ENCODE measurements at regions not wholly inside any gene's neighbourhood (a gene's known extent, or its start where the extent isn't known, plus 50 kb on each side); places are given as distances from the start of the nearest gene placed in this dataset.

GRCh38 chr9:82495884-82496777 lies 507.6 kb downstream of the SPATA31D1 start:
- Histone ChIP-seq H3K36me3 (ENCODE audit: low read length) (no peaks in the 10 kb centered on the region), H2AFZ (ENCODE audit: low read depth, low read length, severe bottlenecking) (no peak overlapping the region), H3K4me3 (ENCODE audit: insufficient read depth, low read length, poor library complexity, severe bottlenecking) (no peak overlapping the region), H3K9me3 (ENCODE audit: insufficient read depth, low read length) (no peaks in the 10 kb centered on the region), H3K27me3 (ENCODE audit: low read length) (no peaks in the 10 kb centered on the region), H3K9me2 (replicated peaks; ENCODE audit: insufficient read depth, low read length) (no peaks in the 10 kb centered on the region), H3K9ac (ENCODE audit: low read length) (no peak overlapping the region), H4K20me1 (ENCODE audit: low read depth, low read length) (no peaks in the 10 kb centered on the region), H3F3A (ENCODE audit: insufficient read depth) (no peaks in the 10 kb centered on the region), H3K4me2 (ENCODE audit: low read depth, low read length, poor library complexity, severe bottlenecking) (no peak overlapping the region), H3K27ac (ENCODE audit: low read depth, low read length) (no peak overlapping the region), H3K79me2 (ENCODE audit: insufficient read depth, low read length) (no peaks in the 10 kb centered on the region)
- no peak for TF ChIP-seq EZH2phosphoT487 (conservative IDR thresholded peaks at IDR 0.05; ENCODE audit: low read length)
- TF ChIP-seq CTCF (IDR thresholded peaks at IDR 0.05; ENCODE audit: insufficient read depth, low read length, poor library complexity, severe bottlenecking) = no peak

- Histone ChIP-seq H2AFZ (ENCODE audit: low read depth, low read length, severe bottlenecking) (no peak overlapping the region), H3F3A (ENCODE audit: insufficient read depth) (no peaks in the 10 kb centered on the region), H3K9me2 (replicated peaks; ENCODE audit: insufficient read depth, low read length) (no peaks in the 10 kb centered on the region), H3K4me3 (ENCODE audit: insufficient read depth, low read length, poor library complexity, severe bottlenecking) (no peak overlapping the region), H3K4me2 (ENCODE audit: low read depth, low read length, poor library complexity, severe bottlenecking) (no peak overlapping the region), H3K27ac (ENCODE audit: low read depth, low read length) (no peak overlapping the region), H3K27me3 (ENCODE audit: low read length) (no peaks in the 10 kb centered on the region), H4K20me1 (ENCODE audit: low read depth, low read length) (no peaks in the 10 kb centered on the region), H3K9me3 (ENCODE audit: insufficient read depth, low read length) (no peaks in the 10 kb centered on the region), H3K79me2 (ENCODE audit: insufficient read depth, low read length) (no peaks in the 10 kb centered on the region), H3K9ac (ENCODE audit: low read length) (no peak overlapping the region), H3K36me3 (ENCODE audit: low read length) (no peaks in the 10 kb centered on the region)
- no peak for TF ChIP-seq EZH2phosphoT487 (conservative IDR thresholded peaks at IDR 0.05; ENCODE audit: low read length)
- no peak for TF ChIP-seq CTCF (IDR thresholded peaks at IDR 0.05; ENCODE audit: insufficient read depth, low read length, poor library complexity, severe bottlenecking)
Observed at GRCh38 chr9:82498541-82499317, 510.2 kb downstream of the SPATA31D1 start.

- Histone ChIP-seq H3K9me3 (ENCODE audit: insufficient read depth, low read length) (no peaks in the 10 kb centered on the region), H3K4me2 (ENCODE audit: low read depth, low read length, poor library complexity, severe bottlenecking) (no peak overlapping the region), H2AFZ (ENCODE audit: low read depth, low read length, severe bottlenecking) (no peak overlapping the region), H3K27ac (ENCODE audit: low read depth, low read length) (no peak overlapping the region), H4K20me1 (ENCODE audit: low read depth, low read length) (no peaks in the 10 kb centered on the region), H3K36me3 (ENCODE audit: low read length) (no peaks in the 10 kb centered on the region), H3K27me3 (ENCODE audit: low read length) (no peaks in the 10 kb centered on the region), H3F3A (ENCODE audit: insufficient read depth) (no peaks in the 10 kb centered on the region), H3K79me2 (ENCODE audit: insufficient read depth, low read length) (no peaks in the 10 kb centered on the region), H3K4me3 (ENCODE audit: insufficient read depth, low read length, poor library complexity, severe bottlenecking) (no peak overlapping the region), H3K9me2 (replicated peaks; ENCODE audit: insufficient read depth, low read length) (no peaks in the 10 kb centered on the region), H3K9ac (ENCODE audit: low read length) (no peak overlapping the region)
- TF ChIP-seq EZH2phosphoT487 (conservative IDR thresholded peaks at IDR 0.05; ENCODE audit: low read length) (no peak), CTCF (IDR thresholded peaks at IDR 0.05; ENCODE audit: insufficient read depth, low read length, poor library complexity, severe bottlenecking) (no peak)
Observed at GRCh38 chr9:82499337-82499736, 510.8 kb downstream of the SPATA31D1 start.
